ENCODE measurements at regions not wholly inside any gene's neighbourhood (a gene's known extent, or its start where the extent isn't known, plus 50 kb on each side); places are given as distances from the start of the nearest gene placed in this dataset.

- no peak for DNase-seq
These were observed 97.4 kb downstream of the FOXL3 start for GRCh38 chr7:387132-388022.

- no peak for DNase-seq
These were observed 98.3 kb downstream of the FOXL3 start for GRCh38 chr7:388023-388960.

- no peak for DNase-seq
These were observed 99.2 kb downstream of the FOXL3 start for GRCh38 chr7:388961-389701.

- DNase-seq = no peak
These were observed 100.1 kb downstream of the FOXL3 start for GRCh38 chr7:389911-390601.

- no peak for DNase-seq
These were observed 100.9 kb downstream of the FOXL3 start for GRCh38 chr7:390761-391410.

DNA sequence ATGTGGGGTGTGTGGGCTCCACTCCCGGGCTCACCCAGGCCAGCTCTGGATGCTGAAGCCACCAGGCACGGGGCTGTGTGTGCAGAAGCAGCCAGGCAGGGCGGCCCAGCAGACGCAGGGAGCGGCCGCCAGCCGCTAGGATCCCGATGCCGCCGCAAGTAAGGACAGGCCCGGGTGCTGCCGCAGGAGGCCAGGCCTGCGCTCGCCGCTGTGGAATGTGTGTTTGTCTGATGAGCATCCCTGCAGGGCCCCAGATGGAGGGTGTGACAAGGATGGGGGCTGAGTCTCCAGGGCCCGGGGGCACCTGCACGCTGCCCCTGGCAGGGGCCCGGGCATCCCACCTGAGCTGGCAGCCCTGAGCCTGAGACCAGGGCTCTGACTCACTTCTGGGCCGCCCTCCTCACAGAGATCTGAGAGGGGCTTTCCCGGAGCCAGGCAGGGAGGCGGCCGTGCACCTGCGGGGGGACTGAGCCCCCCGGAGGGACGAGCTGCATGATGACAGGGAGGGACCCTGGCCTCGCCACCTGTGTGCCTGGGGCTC lies 101.5 kb downstream of the FOXL3 start:
- DNase-seq = no peak

GRCh38 chr7:391961-392524 lies 102.1 kb downstream of the FOXL3 start:
- DNase-seq = no peak

DNA sequence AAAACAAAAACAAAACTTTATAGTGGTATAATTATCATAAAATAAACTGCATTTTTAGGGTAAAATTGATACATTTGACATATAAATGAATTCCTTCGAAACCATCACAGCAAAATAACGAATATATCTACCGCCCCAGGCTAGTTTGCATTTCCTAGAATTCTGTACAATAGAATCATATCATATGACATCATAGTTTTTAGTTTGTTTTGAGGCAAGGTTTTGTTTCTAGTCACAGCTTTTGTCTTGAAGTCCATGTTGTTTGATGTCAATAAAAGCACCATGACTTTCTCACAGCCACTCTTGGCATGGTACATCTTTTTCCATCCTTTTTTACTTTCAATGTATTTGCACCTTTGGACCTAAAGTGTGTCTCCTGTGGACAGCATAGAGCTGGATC lies 102.9 kb downstream of the FOXL3 start:
- DNase-seq = no peak

- no peak for DNase-seq
These were observed 105.7 kb downstream of the FOXL3 start for GRCh38 chr7:395643-396042.

DNA sequence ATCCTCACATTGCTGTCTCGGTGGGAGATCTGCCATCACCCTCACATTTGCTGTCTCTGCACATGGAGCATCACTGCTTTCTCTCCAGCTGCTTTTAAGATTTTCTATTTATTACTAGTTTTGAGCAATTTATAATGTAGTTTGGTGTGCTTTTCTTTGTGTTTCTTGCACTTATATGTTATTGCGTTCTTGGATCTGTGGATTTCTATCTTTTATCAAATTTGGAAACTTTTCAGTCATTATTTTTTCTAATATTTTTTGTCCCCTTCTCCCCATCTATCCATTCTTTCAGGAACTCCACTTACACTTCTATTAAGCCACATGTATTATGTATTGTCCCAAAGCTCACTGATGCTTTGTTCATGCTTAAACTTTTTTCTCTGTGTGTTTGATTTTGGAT lies 108.9 kb downstream of the FOXL3 start:
- DNase-seq = no peak

DNA sequence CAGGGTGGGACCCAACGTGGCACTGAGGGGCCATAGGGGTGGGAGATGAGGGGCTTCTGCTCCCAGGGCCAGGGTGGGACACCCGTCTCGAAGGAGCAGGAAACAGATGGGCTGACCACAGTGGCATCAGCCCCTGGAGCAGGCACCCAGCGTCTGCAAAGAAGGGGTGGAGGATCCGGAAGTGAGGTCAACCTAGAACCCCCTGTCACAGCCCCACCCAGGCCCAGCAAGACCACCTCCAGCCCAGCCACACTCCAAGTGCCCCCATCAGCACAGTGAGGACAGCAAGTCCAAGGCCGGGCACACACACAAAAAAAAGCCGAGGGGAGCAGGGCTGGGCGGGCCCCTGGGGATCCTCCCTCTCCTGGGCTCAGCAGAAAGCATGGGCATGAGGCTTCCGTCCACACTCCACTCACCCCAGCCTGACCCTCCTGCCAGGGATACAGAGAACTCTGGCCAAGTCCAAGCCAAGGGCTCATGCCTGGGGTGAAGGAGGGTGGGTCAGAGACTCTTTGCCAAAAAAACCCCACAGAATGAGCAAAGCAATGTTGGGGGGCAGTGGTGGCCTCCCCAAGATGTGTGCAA lies 111.0 kb downstream of the FOXL3 start:
- DNase-seq = no peak

DNA sequence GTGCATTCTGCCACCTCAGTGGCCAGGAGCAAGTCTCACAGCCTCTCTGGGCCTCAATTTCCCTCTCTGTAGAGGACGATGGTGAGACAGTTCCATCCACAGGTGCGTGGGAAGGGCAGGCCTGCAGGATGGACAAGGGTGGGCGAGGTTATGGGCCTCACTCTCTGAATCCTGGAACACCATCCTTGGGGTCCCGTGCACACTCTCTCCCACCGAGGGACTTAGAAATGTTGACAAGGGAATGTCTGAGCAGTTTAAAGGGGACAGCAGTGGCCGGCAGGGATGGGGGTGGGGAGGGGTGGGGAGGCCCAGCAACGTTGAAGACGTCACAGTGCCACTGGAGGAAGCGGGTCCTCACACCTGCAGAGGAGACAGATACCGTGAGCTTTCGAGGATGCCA lies 111.5 kb downstream of the FOXL3 start:
- DNase-seq = no peak

- DNase-seq = no peak
These were observed 114.7 kb downstream of the PDGFA start for GRCh38 chr7:404812-405488.

DNA sequence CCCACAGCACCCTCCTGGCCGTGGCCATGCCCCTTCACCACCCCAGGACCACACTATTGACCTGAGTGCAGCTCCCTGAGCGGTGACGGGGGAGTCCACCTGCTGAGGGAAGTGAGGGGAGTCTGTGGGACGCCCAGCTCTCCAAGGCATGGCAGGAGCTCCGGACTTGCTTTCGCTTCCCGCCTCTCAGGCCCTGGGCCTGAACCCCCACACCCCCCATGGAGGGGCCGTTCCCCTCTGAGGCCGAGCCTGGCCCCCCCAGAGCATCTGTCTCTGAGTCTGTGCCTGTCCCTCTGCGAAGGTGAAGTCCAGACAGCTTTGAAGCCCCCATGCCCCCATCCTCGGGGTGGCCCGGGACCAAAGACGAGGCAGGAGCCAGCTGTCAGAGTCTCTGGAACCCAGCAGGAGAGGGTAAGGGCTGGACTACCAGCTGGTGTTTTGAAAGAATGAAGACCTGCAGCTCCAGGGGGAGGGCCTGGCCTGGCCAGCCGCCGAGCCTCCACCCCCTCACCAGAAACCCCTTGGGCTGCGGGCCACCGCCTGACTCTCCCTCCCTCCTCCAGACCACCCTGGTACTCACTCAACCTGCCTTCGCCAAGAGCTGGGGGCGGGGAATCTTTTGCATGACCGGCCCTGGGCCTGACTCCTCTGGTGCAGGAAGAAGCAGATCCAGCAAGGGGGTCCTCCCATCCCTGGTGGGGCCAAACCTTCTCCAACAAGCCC lies 114.0 kb downstream of the PDGFA start:
- DNase-seq = no peak

DNA sequence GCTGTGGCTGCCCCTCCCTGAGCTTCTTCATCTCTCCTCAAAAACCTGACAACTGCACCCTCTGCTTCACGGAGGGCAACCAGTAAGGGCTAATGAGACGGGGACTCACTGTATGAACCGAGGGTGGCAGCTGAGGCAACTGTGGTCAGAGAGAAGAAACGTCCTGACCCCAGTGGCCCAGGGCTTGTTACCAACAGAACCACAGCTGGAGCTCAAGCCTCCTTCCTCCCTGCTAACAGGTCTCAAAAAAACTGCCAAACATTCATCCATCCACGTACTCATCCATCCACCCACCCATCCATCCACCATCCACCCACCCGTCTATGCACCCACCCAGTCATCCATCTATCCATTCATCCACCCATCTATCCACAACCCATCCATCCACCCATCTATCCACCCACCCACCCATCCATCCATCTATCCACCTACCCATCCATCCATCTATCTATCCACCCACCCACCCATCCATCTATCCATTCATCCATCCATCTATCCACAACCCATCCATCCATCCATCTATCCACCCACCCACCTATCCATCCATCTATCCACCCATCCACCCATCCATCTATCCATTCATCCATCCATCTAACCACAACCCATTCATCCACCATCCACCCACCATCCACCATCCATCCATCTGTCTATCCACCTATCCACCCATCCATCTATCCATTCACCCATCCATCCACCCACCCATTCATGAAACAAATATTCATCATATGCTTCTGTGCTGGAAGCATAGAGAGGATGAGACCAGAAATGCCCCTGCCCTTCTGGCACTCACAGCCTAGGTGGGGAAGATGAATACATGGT lies 111.7 kb downstream of the PDGFA start:
- DNase-seq = no peak

- no peak for DNase-seq
These were observed 110.8 kb downstream of the PDGFA start for GRCh38 chr7:408751-409311.

DNA sequence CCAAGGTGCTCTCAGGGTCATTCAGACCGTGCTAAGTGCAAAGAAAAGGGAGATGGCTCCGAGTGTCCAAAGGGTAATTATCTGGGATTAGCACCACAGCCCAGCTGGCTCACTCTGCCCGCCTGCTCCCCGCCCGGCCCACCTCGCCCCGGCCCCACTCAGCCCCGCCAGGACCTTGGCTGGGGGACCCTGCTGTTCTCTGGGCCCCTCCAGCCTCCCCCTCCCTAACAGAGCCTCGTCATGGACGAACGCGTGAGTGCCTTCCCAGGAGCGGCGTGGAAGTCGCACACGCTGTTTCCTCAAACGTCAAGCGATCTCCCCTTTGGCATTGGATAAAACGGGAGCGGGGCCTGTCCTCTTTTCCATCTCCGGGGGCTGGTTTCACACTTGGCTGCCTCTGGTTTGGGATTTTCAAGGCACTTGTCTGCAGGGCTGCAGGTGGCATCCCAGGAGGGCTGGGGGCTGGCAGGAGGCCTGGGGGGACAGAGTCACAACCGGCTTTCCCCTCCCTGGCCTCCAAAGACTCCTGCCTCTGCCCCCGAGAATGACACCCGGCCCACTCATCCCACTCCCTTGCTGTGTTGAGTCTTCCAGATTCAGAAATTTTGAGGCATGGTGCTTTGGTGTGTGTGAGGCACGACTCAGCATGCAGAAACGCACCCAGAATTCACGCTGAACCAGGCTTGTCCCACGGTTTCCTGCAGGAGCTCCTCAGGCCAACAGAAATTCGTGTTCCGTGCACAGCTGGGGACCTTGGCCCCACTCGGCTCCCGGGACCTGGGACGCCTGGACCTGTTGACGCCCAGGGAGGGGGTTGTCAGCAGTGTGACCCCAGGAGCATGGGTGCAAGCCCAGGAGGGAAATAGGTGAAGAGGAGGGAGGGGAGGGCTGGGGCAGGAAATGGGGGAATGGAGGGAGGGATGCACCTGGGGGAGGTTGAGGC lies 110.0 kb downstream of the PDGFA start:
- no peak for DNase-seq

All from activated CD4-positive, alpha-beta T cell treated with anti-CD3 and anti-CD28 coated beads for 48 hours (primary cell).